ENCODE measurements at regions not wholly inside any gene's neighbourhood (a gene's known extent, or its start where the extent isn't known, plus 50 kb on each side); places are given as distances from the start of the nearest gene placed in this dataset.

- TF ChIP-seq E2F5 (CRISPR knock-in tag; IDR thresholded peaks at IDR 0.05) (no peak), JUN (CRISPR knock-in tag; IDR thresholded peaks at IDR 0.05) (no peak), MLX (CRISPR knock-in tag; IDR thresholded peaks at IDR 0.05) (no peak), JAZF1 (CRISPR knock-in tag; IDR thresholded peaks at IDR 0.05) (no peak), TEAD1 (CRISPR knock-in tag; IDR thresholded peaks at IDR 0.05) (no peak)
Measured at GRCh38 chr11:112613051-112613972, 347.9 kb upstream of the NCAM1 start (continued).

GRCh38 chr11:112614605-112615004 lies 346.6 kb upstream of the NCAM1 start:
- DNase-seq (ENCODE audit: low spot score) (no peak), ATAC-seq (no peak)
- no peaks in the 10 kb centered on the region for H3K36me3 Mint-ChIP-seq
- no peak overlapping the region for H3K27ac Mint-ChIP-seq
- no peaks in the 10 kb centered on the region for H3K27me3 Mint-ChIP-seq (ENCODE audit: low read depth)
- ChIA-PET POLR2A (no interaction called here), CTCF (no interaction called here)
- no peak for TF ChIP-seq E2F4 (CRISPR knock-in tag; IDR thresholded peaks at IDR 0.05; ENCODE audit: borderline replicate concordance, low read depth)
- no peak for TF ChIP-seq IRF1 (CRISPR knock-in tag; IDR thresholded peaks at IDR 0.05)
- no peak for TF ChIP-seq SMAD4 (CRISPR knock-in tag; IDR thresholded peaks at IDR 0.05)
- no peak for TF ChIP-seq NFYB (CRISPR knock-in tag; conservative IDR thresholded peaks at IDR 0.05; ENCODE audit: low read depth)
- TF ChIP-seq TP53 (CRISPR knock-in tag; IDR thresholded peaks at IDR 0.05), result no peak
- no peak for TF ChIP-seq PREB (CRISPR knock-in tag; IDR thresholded peaks at IDR 0.05; ENCODE audit: borderline replicate concordance)
- no peak for TF ChIP-seq STAT6 (CRISPR knock-in tag; conservative IDR thresholded peaks at IDR 0.05; ENCODE audit: low read depth)
- TF ChIP-seq KAT7 (CRISPR knock-in tag; IDR thresholded peaks at IDR 0.05; ENCODE audit: borderline replicate concordance), result no peak
- no peak for TF ChIP-seq MLX (CRISPR knock-in tag; IDR thresholded peaks at IDR 0.05)
- TF ChIP-seq MYBL2 (CRISPR knock-in tag; IDR thresholded peaks at IDR 0.05), result no peak
- no peak for TF ChIP-seq FOXJ3 (CRISPR knock-in tag; IDR thresholded peaks at IDR 0.05; ENCODE audit: borderline replicate concordance)
- TF ChIP-seq ZBTB43 (CRISPR knock-in tag; IDR thresholded peaks at IDR 0.05), result no peak
- TF ChIP-seq GABPB1 (CRISPR knock-in tag; IDR thresholded peaks at IDR 0.05), result no peak
- TF ChIP-seq AR (CRISPR knock-in tag; IDR thresholded peaks at IDR 0.05), result no peak
- no peak for TF ChIP-seq SMAD3 (CRISPR knock-in tag; IDR thresholded peaks at IDR 0.05; ENCODE audit: borderline replicate concordance)
- TF ChIP-seq HMGA2 (CRISPR knock-in tag; IDR thresholded peaks at IDR 0.05), result no peak
- no peak for TF ChIP-seq GTF2I (CRISPR knock-in tag; conservative IDR thresholded peaks at IDR 0.05)
- TF ChIP-seq ESRRA (CRISPR knock-in tag; IDR thresholded peaks at IDR 0.05; ENCODE audit: borderline replicate concordance), result no peak
- no peaks in the 10 kb centered on the region for H3K9me3 Mint-ChIP-seq
- no peak overlapping the region for H3K4me3 Mint-ChIP-seq
- peaks cover 39% of the 10 kb centered on the region for H3K4me1 Mint-ChIP-seq

Measured in WTC11 (cell line).